ENCODE measurements at regions not wholly inside any gene's neighbourhood (a gene's known extent, or its start where the extent isn't known, plus 50 kb on each side); places are given as distances from the start of the nearest gene placed in this dataset.

- H3K27ac Mint-ChIP-seq = no peak overlapping the region
- intact Hi-C loops (cut with DNase I, micrococcal nuclease) = no loop called here
- Histone ChIP-seq H3K4me1 (ENCODE audit: insufficient read depth, low read length) (no peaks in the 10 kb centered on the region), H3K36me3 (ENCODE audit: insufficient read depth, low read length) (no peaks in the 10 kb centered on the region), H3K27ac (ENCODE audit: low read depth in 1 of 2, low read length in 2 of 2) (no peak overlapping the region), H3K4me3 (ENCODE audit: low read length) (no peak overlapping the region), H3K9me3 (ENCODE audit: control insufficient read depth in 1 of 2, insufficient read depth in 1 of 2, low read length in 2 of 2) (no peaks in the 10 kb centered on the region), H3K27me3 (ENCODE audit: control insufficient read depth in 1 of 2, insufficient read depth in 2 of 2, low read length in 2 of 2) (no peaks in the 10 kb centered on the region)
- no peaks in the 10 kb centered on the region for H3K9me3 Mint-ChIP-seq
- ChIA-PET POLR2A (no interaction called here), CTCF (no interaction called here)
- no peak overlapping the region for H3K4me3 Mint-ChIP-seq
- H3K27me3 Mint-ChIP-seq = no peaks in the 10 kb centered on the region
- DNase-seq = no peak
- H3K4me1 Mint-ChIP-seq (ENCODE audit: low read depth) = no peaks in the 10 kb centered on the region
- TF ChIP-seq CTCF (IDR thresholded peaks at IDR 0.05) = no peak
- ATAC-seq (ENCODE audit: poor library complexity) = no peak
- no peaks in the 10 kb centered on the region for H3K36me3 Mint-ChIP-seq (ENCODE audit: low read depth)
Measured at GRCh38 chrX:17206584-17206983, 168.4 kb upstream of the NHS start.

GRCh38 chrX:17214962-17215361 is 160.0 kb upstream of the NHS start:
- Mint-ChIP-seq H3K27me3 (peaks cover 13% of the 10 kb centered on the region), H3K4me3 (no peak overlapping the region), H3K4me1 (ENCODE audit: low read depth) (no peaks in the 10 kb centered on the region), H3K27ac (no peak overlapping the region), H3K9me3 (peaks cover 4% of the 10 kb centered on the region), H3K36me3 (ENCODE audit: low read depth) (no peaks in the 10 kb centered on the region)
- H3K9me3 ChIP-seq (ENCODE audit: control insufficient read depth in 1 of 2, insufficient read depth in 1 of 2, low read length in 2 of 2) = no peaks in the 10 kb centered on the region
- TF ChIP-seq CTCF (IDR thresholded peaks at IDR 0.05) = no peak
- H3K4me3 ChIP-seq (ENCODE audit: low read length) = no peak overlapping the region
- no peak for DNase-seq
- H3K27ac ChIP-seq (ENCODE audit: low read depth in 1 of 2, low read length in 2 of 2) = no peak overlapping the region
- no peaks in the 10 kb centered on the region for H3K4me1 ChIP-seq (ENCODE audit: insufficient read depth, low read length)
- ATAC-seq (ENCODE audit: poor library complexity) = no peak
- no peaks in the 10 kb centered on the region for H3K27me3 ChIP-seq (ENCODE audit: control insufficient read depth in 1 of 2, insufficient read depth in 2 of 2, low read length in 2 of 2)
- ChIA-PET POLR2A (no interaction called here), CTCF (no interaction called here)
- no peaks in the 10 kb centered on the region for H3K36me3 ChIP-seq (ENCODE audit: insufficient read depth, low read length)
- intact Hi-C loops (cut with DNase I, micrococcal nuclease) = no loop called here

GRCh38 chrX:17226736-17227135 is 148.3 kb upstream of the NHS start:
- CTCF ChIA-PET = interaction anchor here (0.7 kb wide), 1 partner anchor 14 kb away, joined by 3 read pairs; no protein-coding TSS in a partner anchor
- POLR2A ChIA-PET = no interaction called here
- no peak overlapping the region for H3K4me3 ChIP-seq (ENCODE audit: low read length)
- H3K27me3 ChIP-seq (ENCODE audit: control insufficient read depth in 1 of 2, insufficient read depth in 2 of 2, low read length in 2 of 2) = no peaks in the 10 kb centered on the region
- no peaks in the 10 kb centered on the region for H3K9me3 ChIP-seq (ENCODE audit: control insufficient read depth in 1 of 2, insufficient read depth in 1 of 2, low read length in 2 of 2)
- Mint-ChIP-seq H3K4me3 (no peak overlapping the region), H3K9me3 (no peaks in the 10 kb centered on the region), H3K4me1 (ENCODE audit: low read depth) (no peaks in the 10 kb centered on the region), H3K27ac (no peak overlapping the region), H3K36me3 (ENCODE audit: low read depth) (no peaks in the 10 kb centered on the region), H3K27me3 (no peaks in the 10 kb centered on the region)
- no peaks in the 10 kb centered on the region for H3K36me3 ChIP-seq (ENCODE audit: insufficient read depth, low read length)
- ATAC-seq (ENCODE audit: poor library complexity) (no peak), DNase-seq (no peak)
- no peak for TF ChIP-seq CTCF (IDR thresholded peaks at IDR 0.05)
- intact Hi-C loops (cut with DNase I, micrococcal nuclease) = no loop called here
- H3K4me1 ChIP-seq (ENCODE audit: insufficient read depth, low read length) = no peaks in the 10 kb centered on the region
- H3K27ac ChIP-seq (ENCODE audit: low read depth in 1 of 2, low read length in 2 of 2) = no peak overlapping the region
